Stimulated activated memory B cell treated with anti-CD40 and anti-IgM and Interleukin-4, amounts not matched to agents 10 μg/mL and 1 μg/mL and 100 μg/mL, for 72 hours (primary cell): ENCODE measurements at regions not wholly inside any gene's neighbourhood (a gene's known extent, or its start where the extent isn't known, plus 50 kb on each side); places are given as distances from the start of the nearest gene placed in this dataset.

ENCODE experiments used
- ATAC-seq: fragments of 150-1000 bp; cut with Tn5 transposase; 2 replicates; pipeline ENCODE4 v1.10.0; 2021
- H3K27ac Mint-ChIP-seq: one replicate; pipeline ENCODE4 v1.8.0; 2022; ENCODE audit warnings: mild to moderate bottlenecking, mixed read lengths
- H3K27me3 Mint-ChIP-seq: one replicate; pipeline ENCODE4 v1.8.0; 2022; ENCODE audit warnings: mixed read lengths
- H3K36me3 Mint-ChIP-seq: one replicate; pipeline ENCODE4 v1.8.0; 2022; ENCODE audit warnings: mixed read lengths
- H3K4me1 Mint-ChIP-seq: one replicate; pipeline ENCODE4 v1.8.0; 2022; ENCODE audit warnings: mixed read lengths
- H3K4me3 Mint-ChIP-seq: one replicate; pipeline ENCODE4 v1.8.0; 2022; ENCODE audit warnings: mild to moderate bottlenecking, moderate library complexity, mixed read lengths
- H3K9me3 Mint-ChIP-seq: one replicate; pipeline ENCODE4 v1.8.0; 2022; ENCODE audit warnings: mixed read lengths

GRCh38 chr1:9419369-9420041, 119.8 kb upstream of the SLC25A33 start:
- Mint-ChIP-seq H3K4me3 (no peak overlapping the region), H3K27me3 (no peaks in the 10 kb centered on the region), H3K4me1 (peaks cover 49% of the 10 kb centered on the region), H3K36me3 (no peaks in the 10 kb centered on the region), H3K9me3 (no peaks in the 10 kb centered on the region), H3K27ac (no peak overlapping the region)
- ATAC-seq, result no peak

GRCh38 chr1:9420835-9421532, 118.3 kb upstream of the SLC25A33 start:
- Mint-ChIP-seq H3K27ac (no peak overlapping the region), H3K4me3 (no peak overlapping the region), H3K27me3 (no peaks in the 10 kb centered on the region), H3K36me3 (no peaks in the 10 kb centered on the region), H3K4me1 (peaks cover 60% of the 10 kb centered on the region), H3K9me3 (no peaks in the 10 kb centered on the region)
- no peak for ATAC-seq

DNA sequence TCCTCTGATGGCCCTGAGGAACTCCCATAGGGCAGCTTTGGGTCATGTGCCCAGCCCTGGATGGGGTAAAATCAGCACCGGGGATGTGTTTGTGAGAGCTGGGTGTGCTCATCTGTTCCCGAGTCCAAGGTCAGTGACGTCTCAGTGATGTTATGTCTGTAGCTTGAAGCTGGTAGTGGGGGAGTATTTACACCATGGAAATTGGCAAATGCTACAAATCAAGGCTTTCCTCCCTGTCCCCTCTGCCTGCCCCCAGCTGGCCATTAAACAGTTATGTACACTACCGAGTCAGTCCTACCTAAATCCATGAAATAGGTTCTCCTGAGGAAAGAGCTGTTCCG, 117.8 kb upstream of the SLC25A33 start:
- no peak for ATAC-seq
- H3K4me3 Mint-ChIP-seq, result no peak overlapping the region
- no peaks in the 10 kb centered on the region for H3K27me3 Mint-ChIP-seq
- no peak overlapping the region for H3K27ac Mint-ChIP-seq
- no peaks in the 10 kb centered on the region for H3K9me3 Mint-ChIP-seq
- H3K36me3 Mint-ChIP-seq, result no peaks in the 10 kb centered on the region
- peaks cover 60% of the 10 kb centered on the region for H3K4me1 Mint-ChIP-seq

DNA sequence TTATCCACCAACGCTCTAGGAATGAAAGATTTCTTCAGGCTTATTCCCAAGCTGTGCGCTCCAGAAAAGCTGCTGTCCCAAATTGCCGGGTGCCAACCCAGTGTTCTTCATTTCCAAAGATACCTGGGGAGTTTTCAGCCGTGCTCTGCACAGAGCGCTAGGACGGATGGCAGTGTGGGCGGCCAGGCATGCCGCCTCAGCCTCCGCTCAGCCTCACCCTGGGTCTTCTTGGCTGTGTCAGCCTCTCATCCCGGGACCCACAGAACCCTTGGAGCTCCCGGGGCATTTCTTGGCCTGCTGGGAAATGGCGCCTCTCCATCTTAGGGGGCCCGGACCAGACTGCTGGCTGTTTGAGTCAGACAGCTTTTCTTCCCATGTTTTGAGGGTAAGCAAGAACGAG, 116.9 kb upstream of the SLC25A33 start:
- Mint-ChIP-seq H3K4me3 (no peak overlapping the region), H3K36me3 (no peaks in the 10 kb centered on the region), H3K4me1 (peaks cover 58% of the 10 kb centered on the region), H3K9me3 (no peaks in the 10 kb centered on the region), H3K27ac (no peak overlapping the region), H3K27me3 (no peaks in the 10 kb centered on the region)
- no peak for ATAC-seq

DNA sequence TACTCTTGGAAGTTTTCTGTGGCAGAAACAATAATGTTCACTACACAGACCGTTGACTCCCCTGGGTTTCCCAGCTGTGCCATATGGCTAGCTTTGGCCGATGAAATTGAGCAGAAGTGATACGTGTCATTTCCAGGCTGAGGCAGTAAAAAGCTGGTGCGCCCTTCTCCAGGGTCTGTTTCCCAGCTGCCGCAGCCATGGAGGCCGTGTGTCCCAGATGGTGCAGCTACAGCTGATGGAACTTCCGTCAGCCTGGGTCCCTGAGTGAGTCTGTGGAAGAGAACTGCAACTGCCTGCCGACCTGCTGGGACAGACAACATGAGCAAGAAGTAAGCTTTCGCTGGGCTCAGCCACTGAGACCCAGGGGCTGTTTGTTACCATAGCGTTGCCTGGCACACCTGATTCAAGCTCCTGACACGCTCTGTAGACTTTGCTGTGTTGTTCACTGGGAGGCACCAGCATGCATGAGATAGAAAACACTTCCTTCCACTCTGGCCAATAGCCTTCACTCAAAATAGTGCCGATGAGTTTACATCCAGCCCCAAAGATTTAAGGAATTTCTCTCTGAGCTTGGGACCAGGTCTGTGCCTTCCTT, 116.3 kb upstream of the SLC25A33 start:
- H3K27ac Mint-ChIP-seq, result no peak overlapping the region
- no peaks in the 10 kb centered on the region for H3K9me3 Mint-ChIP-seq
- H3K36me3 Mint-ChIP-seq, result no peaks in the 10 kb centered on the region
- H3K4me3 Mint-ChIP-seq, result no peak overlapping the region
- H3K27me3 Mint-ChIP-seq, result no peaks in the 10 kb centered on the region
- ATAC-seq, result no peak
- peaks cover 55% of the 10 kb centered on the region for H3K4me1 Mint-ChIP-seq

- Mint-ChIP-seq H3K4me3 (no peak overlapping the region), H3K36me3 (no peaks in the 10 kb centered on the region), H3K4me1 (peaks cover 63% of the 10 kb centered on the region), H3K27me3 (no peaks in the 10 kb centered on the region), H3K27ac (no peak overlapping the region), H3K9me3 (no peaks in the 10 kb centered on the region)
- ATAC-seq, result no peak
These were observed 115.0 kb upstream of the SLC25A33 start for GRCh38 chr1:9424261-9424660.

DNA sequence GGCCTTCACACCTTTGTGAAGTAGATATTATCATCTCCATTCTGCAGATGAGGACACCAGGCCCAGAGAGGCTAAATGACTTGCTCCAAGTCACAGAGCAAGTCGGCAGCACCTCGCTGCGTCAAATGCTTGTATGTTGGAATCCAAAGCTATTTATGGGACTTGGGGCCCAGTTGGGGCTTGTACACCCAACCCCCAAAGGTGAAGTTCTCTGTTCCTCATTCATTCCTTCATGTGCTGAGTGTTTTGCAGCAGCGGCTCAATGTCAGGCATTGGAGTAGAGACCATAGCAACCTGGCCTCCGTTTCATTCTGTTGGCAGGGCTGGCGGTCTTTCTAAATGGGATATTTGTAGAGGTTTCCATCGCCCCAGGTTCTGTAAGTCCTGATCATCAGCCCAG, 113.4 kb upstream of the SLC25A33 start:
- no peaks in the 10 kb centered on the region for H3K36me3 Mint-ChIP-seq
- ATAC-seq, result peak; percentile 28
- no peaks in the 10 kb centered on the region for H3K9me3 Mint-ChIP-seq
- H3K27ac Mint-ChIP-seq, result peak overlapping the region; percentile 87
- H3K4me3 Mint-ChIP-seq, result peak overlapping the region; percentile 73
- peaks cover 66% of the 10 kb centered on the region for H3K4me1 Mint-ChIP-seq
- H3K27me3 Mint-ChIP-seq, result no peaks in the 10 kb centered on the region

- Mint-ChIP-seq H3K9me3 (no peaks in the 10 kb centered on the region), H3K4me3 (peak overlapping the region; percentile 73), H3K27ac (peak overlapping the region; percentile 87), H3K4me1 (peaks cover 62% of the 10 kb centered on the region), H3K27me3 (no peaks in the 10 kb centered on the region), H3K36me3 (no peaks in the 10 kb centered on the region)
- peak; percentile 85 for ATAC-seq
These were observed 113.0 kb upstream of the SLC25A33 start for GRCh38 chr1:9426291-9426711.

DNA sequence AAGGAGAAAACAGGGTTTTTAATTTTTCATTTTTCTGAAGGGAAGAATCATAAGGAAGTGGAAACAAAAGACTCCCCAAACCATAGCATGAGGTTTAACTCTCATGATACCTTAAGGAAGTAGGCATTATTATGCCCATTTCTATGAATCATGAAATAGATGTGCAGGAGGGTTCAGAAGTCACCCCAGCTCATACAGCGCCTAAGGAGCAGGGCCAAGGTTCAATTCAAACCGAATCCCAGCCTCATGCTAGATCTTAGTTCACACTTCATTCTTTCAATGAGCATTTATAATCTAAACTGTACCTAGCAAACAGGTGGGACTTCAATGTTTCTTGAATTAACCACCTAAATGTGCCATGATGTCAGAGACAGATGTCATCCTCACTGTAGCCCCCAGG, 111.9 kb upstream of the SLC25A33 start:
- no peaks in the 10 kb centered on the region for H3K9me3 Mint-ChIP-seq
- H3K4me3 Mint-ChIP-seq, result no peak overlapping the region
- no peaks in the 10 kb centered on the region for H3K36me3 Mint-ChIP-seq
- peaks cover 2% of the 10 kb centered on the region for H3K27me3 Mint-ChIP-seq
- H3K4me1 Mint-ChIP-seq, result peaks cover 58% of the 10 kb centered on the region
- no peak for ATAC-seq
- H3K27ac Mint-ChIP-seq, result no peak overlapping the region

DNA sequence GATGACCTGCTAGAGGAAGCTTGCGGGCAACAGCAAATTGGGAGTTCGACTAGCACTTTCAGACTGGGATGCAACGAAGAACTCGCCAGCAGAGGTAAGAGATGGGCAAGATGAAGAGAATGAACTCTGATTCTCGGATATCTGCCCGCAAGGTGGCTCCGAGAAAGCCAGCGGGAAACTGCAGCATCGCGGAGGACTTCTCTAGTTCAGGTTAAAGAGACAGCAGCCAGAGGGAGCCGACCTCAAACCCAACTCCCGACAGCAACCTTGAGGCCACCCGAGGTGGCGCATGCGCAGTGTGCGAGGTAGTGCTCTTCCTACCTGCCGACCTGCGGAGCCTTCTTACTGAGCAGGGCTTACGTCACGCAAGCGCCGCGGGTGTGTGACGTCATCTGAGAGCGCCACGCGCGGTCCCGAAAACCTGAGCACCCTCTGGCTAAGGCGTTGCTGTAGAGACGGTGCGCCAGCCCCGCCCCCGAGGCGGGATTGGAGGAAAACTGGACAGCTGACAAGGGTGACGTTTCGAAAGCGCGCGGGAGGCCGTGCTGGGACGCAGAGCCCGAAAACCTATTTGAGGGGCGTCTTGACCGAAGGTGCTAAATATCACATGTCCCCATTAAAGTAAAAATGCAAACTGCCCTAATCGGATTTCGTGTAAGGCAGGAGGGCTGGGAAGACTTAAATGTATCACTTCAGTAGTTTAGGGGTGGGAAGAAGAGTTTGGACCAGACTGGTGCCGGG, 110.5 kb upstream of the SLC25A33 start:
- H3K4me1 Mint-ChIP-seq, result peaks cover 51% of the 10 kb centered on the region
- no peaks in the 10 kb centered on the region for H3K36me3 Mint-ChIP-seq
- peak overlapping the region; percentile 92 for H3K27ac Mint-ChIP-seq
- H3K4me3 Mint-ChIP-seq, result peak overlapping the region; percentile 98
- H3K9me3 Mint-ChIP-seq, result no peaks in the 10 kb centered on the region
- ATAC-seq, result peak; percentile 95
- H3K27me3 Mint-ChIP-seq, result peaks cover 12% of the 10 kb centered on the region

DNA sequence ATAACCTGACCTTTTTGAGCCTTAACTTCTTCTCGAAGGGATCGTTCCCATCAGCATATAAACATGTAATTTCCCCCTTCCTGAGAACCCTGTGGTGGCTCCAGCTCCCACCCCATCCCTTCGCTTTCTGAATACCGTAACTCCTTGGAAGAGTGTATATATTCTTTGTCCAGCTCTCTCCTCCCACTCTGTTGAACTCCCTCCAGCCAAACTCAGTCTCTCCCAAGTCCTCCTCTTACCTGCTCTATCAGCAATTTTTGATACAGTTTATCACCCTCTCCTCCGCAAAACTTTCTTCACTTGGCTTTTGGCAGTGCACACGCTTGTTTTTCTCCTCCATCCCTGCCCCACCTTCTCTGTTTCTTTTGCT, 109.9 kb upstream of the SLC25A33 start:
- peak overlapping the region; percentile 98 for H3K4me3 Mint-ChIP-seq
- H3K27ac Mint-ChIP-seq, result peak overlapping the region; percentile 92
- peaks cover 51% of the 10 kb centered on the region for H3K4me1 Mint-ChIP-seq
- no peaks in the 10 kb centered on the region for H3K36me3 Mint-ChIP-seq
- ATAC-seq, result no peak
- H3K27me3 Mint-ChIP-seq, result peaks cover 12% of the 10 kb centered on the region
- H3K9me3 Mint-ChIP-seq, result no peaks in the 10 kb centered on the region

DNA sequence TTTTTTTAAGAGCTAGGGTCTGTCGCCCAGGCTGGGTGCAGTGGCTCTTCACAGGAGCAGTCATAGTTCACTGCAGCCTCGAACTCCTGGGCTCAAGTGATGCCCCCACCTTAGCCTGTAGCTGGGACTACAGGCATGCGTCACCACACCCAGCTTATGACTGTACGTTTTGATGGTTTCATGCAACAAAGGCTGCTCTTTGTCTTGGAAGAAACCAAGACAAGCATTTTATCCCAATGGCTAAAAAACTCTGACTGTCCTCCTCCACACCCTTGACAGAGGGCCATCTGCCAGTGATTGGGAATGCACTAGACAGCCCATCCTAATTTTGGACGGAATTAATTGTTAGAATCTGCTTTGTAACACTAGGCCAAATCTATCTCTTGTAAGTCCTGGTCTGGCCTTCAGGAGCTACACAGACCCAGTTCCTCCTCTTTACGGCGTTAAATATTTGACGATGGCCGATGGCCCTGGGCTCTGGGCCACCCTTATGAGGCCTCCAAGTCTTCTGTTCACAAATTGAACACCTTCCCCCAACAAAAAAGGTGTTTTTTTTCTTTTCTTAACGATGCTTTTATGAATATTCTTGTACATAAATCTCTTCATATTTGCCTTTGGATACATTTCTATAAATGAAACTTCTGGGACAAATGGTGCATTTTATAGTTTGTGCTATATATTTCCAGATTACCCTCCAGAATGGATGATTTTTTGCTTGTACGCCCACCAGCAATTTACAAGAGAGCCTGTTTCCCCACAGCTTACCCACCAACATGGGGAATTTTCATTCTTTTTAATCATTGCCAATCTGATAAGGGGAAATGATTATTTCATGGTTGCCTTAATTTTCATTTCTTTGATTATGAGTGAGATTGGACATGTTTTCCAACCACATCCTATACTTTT, 104.8 kb upstream of the SLC25A33 start:
- H3K36me3 Mint-ChIP-seq, result no peaks in the 10 kb centered on the region
- H3K4me3 Mint-ChIP-seq, result no peak overlapping the region
- H3K4me1 Mint-ChIP-seq, result peaks cover 9% of the 10 kb centered on the region
- H3K27ac Mint-ChIP-seq, result no peak overlapping the region
- H3K9me3 Mint-ChIP-seq, result no peaks in the 10 kb centered on the region
- ATAC-seq, result no peak
- H3K27me3 Mint-ChIP-seq, result peaks cover 37% of the 10 kb centered on the region

DNA sequence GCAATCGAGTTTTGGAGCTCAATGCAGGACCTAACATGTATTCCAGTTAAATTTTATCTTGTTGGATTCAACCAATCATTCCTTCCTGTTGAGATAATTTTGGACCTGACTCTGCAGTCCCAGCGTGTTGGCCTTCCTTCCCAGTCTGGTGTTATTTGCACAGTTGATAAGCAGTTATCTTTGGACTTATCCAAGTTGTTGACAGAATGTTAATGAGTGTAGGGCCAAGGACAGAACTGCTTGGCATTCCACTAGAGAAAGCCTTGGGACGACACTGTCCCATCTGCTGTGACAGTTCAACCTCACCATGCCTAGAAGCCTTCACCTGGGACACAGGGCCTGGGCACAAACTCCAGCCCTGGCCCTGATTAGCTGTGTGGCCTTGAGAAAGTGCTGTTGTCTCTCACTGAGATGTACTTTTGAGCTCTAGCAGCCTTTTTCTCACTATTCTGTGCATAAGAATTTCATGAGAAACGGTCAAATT, 104.1 kb upstream of the SLC25A33 start:
- H3K27ac Mint-ChIP-seq, result no peak overlapping the region
- no peaks in the 10 kb centered on the region for H3K9me3 Mint-ChIP-seq
- no peaks in the 10 kb centered on the region for H3K36me3 Mint-ChIP-seq
- peaks cover 2% of the 10 kb centered on the region for H3K4me1 Mint-ChIP-seq
- ATAC-seq, result no peak
- no peak overlapping the region for H3K4me3 Mint-ChIP-seq
- H3K27me3 Mint-ChIP-seq, result peaks cover 43% of the 10 kb centered on the region

GRCh38 chr1:9435854-9436640, 103.2 kb upstream of the SLC25A33 start:
- H3K4me1 Mint-ChIP-seq, result no peaks in the 10 kb centered on the region
- no peak overlapping the region for H3K4me3 Mint-ChIP-seq
- no peak overlapping the region for H3K27ac Mint-ChIP-seq
- no peaks in the 10 kb centered on the region for H3K9me3 Mint-ChIP-seq
- ATAC-seq, result no peak
- H3K36me3 Mint-ChIP-seq, result no peaks in the 10 kb centered on the region
- H3K27me3 Mint-ChIP-seq, result peaks cover 51% of the 10 kb centered on the region
